GM18907 (cell line): ENCODE measurements at regions not wholly inside any gene's neighbourhood (a gene's known extent, or its start where the extent isn't known, plus 50 kb on each side); places are given as distances from the start of the nearest gene placed in this dataset.

Experiments
- ATAC-seq: cut with Tn5 transposase; IDR thresholded peaks from one replicate; pipeline ENCODE4 v1.9.1; 2021; ENCODE audit warnings: mild to moderate bottlenecking, moderate library complexity; ENCODE audit not compliant: unreplicated experiment

DNA sequence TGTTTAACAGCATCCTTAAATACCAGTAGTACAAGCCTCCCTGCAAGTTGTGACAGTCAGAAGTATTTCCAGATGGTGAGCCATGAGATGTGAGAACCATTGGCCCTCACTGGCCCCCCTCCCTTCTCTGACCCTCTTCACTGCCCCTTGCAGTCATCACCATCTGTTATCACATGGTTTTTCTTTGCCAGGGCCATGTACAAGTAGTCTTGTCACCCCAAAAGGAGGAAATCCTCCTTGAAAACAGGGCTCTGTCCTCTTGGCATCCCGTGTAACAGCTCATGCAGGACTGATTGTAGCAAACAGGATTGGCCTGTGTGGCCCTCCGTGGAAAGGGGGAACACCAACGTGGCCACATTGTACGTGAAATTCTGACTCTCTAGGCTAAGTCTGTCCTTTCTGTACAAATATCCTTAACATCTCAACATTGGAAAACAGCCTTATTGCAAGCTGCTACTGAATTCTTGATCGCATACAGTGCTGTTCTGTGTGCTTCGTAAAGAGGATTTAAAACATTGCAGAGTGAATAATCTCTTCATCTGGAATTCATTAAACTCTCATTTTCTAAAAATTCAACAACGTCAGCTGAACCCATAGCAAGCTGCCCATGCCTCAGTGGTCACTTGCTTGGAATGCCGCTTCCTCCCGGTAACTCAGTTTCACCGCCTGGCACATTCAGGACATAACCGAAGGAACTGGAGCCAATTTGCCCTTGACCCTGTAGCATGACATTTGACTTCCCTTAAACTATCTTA lies 171.7 kb downstream of the ATPSCKMT start:
- ATAC-seq, result no peak

DNA sequence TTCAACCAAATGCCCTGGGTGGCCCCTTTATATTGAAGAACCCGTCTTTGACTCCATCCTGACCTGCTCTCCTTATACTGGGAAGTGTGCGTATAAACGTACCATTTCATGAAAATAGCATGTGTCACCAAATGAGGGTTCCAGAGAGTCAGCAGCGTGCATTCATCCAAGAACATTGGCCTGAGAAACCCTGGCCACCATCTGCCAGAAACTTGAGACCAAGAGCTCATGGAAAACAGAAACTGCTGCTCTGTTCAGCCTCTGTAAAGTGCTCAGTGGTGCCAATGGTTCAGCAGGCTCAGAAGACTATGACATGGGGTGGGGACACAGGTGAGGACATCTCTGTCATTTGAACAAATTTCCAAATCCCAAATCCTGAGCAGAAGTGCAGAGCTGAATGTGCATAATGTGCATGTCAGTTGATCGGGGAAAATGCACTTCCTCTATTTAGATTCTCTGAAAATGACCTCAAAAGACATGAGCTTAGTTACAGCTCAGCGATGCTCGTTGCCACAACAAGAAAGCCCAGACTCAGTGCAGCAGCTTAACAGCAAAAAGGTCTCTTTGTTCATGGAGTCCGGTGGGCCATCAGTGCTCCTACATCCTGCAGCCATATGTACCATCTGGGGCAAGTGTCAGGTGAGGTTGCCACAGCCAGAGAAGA lies 176.1 kb downstream of the ATPSCKMT start:
- no peak for ATAC-seq

- no peak for ATAC-seq
Observed at GRCh38 chr5:10069637-10070313, 179.9 kb downstream of the ATPSCKMT start.

DNA sequence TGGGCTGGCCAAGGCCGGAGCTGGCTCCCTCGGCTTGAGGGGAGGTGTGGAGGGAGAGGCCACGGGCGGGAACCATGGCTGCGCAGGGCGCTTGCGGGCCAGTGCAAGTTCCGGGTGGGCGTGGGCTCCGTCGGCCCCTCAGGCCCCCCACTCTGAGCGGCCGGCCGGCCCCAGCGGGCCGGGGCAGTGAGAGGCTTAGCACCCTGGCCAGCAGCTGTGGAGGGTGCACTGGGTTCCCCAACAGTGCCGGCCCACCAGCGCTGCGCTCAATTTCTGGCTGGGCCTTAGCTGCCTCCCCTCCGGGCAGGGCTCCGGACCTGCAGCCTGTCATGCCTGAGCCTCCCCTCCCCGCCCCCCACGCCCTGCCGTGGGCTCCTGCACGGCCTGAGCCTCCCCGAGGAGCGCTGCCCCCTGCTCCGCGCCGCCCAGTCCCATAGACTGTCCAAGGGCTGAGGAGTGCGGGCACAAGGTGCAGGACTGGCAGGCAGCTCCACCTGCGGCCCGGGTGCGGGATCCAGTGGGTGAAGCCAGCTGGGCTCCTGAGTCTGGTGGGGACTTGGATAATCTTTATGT lies 184.2 kb downstream of the ATPSCKMT start:
- no peak for ATAC-seq

- ATAC-seq, result no peak
Observed at GRCh38 chr5:10064546-10065195, 185.0 kb downstream of the ATPSCKMT start.

- no peak for ATAC-seq
Observed at GRCh38 chr5:10063997-10064396, 185.7 kb downstream of the ATPSCKMT start.

DNA sequence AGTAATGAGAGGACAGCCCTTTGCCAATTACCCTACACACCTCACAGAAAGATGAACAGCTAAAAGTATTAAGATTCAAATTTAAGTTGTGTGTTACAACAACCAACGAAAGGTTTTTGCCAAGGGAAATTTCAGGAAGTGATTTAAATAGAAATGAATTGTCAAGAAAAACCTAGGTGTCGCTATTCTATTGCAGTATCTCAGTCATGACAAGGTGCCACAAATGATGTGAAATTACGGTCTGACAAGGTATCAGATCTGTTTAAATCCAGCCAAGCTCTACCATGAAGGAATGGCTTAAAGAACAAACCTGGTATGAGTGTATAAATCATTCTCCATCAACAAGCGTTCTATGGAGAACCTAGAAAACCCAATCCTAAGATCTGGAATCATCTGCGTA lies 189.7 kb downstream of the ATPSCKMT start:
- no peak for ATAC-seq

GRCh38 chr5:10059556-10059955 lies 190.1 kb downstream of the ATPSCKMT start:
- ATAC-seq, result no peak

DNA sequence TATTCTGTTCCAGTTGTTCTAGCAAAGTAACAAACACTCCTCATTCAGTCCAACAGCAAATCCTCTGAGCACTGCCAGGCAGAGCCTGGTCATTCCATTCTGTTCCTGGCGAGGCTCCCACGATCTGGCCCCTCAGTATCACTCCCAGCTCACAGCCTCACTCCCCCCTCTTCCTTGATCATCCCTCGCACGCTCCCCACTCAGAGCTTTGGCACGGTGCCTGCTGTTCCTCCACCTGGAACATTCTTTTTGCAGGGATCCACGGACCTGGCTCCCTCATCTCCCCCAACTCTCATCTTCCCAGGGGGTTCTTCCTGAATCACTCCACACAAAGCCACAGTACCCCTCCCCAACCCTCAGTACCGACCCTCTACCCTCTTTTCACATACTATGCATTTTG lies 192.3 kb downstream of the ATPSCKMT start:
- no peak for ATAC-seq

GRCh38 chr5:10056228-10056760 lies 193.4 kb downstream of the ATPSCKMT start:
- no peak for ATAC-seq

GRCh38 chr5:10049858-10050455 lies 199.7 kb downstream of the ATPSCKMT start:
- ATAC-seq, result no peak

DNA sequence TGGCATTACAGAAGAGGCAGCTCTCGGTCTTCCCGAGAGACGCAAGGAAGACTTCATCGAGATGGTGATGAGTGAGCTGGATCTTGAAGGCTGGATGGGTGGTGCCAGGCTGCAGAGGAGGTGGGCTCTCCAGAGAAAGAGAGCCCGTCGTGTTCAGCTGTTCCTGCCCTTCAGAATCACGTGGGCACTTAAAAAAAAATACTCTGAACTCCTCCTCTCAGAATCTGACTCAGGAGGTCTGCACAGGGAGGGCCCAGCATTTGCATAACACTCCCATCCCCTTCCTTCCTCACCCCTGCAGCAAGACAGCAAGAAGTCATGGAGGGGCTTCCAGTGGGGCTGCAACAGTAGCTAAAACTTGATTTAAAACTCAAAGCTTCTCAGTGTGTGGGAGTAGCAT lies 203.0 kb downstream of the ATPSCKMT start:
- ATAC-seq, result no peak

GRCh38 chr5:10045376-10045775 lies 204.3 kb downstream of the ATPSCKMT start:
- ATAC-seq, result no peak

DNA sequence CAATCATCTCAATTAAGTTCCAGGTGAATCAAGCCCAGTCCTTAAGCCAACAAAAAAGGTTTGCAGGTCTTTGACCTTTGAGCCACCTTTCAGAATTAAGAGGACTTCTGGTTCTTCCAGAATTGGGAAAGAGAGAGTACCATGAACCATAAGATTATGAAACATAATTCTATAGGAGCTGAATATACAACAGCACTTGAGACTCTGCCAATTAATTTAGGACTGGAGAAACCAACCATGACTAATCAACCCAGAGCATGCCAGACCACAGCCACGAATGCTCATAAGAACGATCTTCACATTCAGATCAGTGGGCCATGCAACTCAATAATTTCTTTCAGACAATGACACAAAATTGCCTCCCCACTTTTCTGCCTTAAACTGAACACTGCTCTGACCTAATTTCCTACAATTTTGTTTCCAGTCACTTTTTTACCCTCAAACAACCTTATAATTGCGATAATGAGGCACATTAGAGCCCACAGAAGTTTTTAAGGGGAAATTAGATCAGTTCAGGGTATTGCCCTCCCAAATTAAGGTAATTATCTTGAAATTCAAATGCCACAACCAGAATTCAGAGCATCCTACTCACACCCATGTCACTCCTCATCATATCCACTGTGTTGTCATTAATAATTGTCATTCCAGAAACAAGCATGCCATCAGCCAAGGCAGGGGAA lies 213.4 kb downstream of the ATPSCKMT start:
- no peak for ATAC-seq

- ATAC-seq, result no peak
Observed at GRCh38 chr5:10034001-10034400, 215.7 kb downstream of the ATPSCKMT start.

GRCh38 chr5:10031817-10032216 lies 217.9 kb downstream of the ATPSCKMT start:
- ATAC-seq, result no peak

DNA sequence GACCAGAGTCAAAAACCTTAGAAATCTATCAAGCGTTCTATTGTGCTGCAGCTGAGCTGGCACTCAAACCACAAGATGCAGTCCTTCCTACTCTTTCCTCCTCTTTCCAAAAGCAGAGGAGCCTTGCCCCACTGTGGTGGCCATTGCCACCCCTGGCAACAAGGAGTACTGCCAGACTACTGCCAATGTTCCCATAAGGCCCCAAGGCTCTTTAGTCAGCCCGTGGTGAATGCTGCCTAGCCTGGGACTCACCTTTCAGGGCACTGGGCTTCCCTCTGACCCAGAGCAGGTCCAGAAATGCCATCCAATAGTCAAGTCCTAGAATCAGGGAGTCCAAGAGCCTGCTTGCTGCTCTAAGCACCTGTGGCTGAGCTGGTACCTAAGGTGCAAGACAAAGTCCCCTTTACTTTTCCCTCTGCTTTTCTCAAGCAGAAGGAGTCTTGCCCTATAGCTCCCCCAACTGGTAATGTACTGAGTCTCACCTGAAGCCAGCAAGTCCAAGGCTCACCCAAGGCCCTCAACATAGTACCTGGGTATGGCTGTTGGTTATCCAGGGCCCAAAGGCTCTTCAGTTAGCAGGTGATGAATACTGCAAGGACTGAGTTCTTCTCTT lies 219.4 kb downstream of the ATPSCKMT start:
- ATAC-seq, result no peak

DNA sequence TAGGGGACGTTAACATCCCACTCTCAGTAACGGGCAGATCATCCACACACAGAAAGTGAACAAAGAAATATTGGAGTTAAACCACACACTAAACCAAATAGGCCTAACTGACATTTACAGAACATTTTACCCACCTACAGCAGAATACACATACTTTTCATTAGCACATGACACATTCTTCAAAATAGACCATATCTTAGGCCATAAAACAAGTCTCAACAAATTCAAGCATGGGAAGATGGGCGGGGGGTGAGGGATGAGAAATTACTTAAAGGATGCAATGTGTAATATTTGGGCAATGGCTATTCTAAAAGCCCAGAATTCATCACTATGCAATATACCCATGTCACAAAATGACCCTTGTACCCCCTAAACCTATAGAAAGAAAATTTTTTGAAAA lies 226.2 kb downstream of the ATPSCKMT start:
- no peak for ATAC-seq

DNA sequence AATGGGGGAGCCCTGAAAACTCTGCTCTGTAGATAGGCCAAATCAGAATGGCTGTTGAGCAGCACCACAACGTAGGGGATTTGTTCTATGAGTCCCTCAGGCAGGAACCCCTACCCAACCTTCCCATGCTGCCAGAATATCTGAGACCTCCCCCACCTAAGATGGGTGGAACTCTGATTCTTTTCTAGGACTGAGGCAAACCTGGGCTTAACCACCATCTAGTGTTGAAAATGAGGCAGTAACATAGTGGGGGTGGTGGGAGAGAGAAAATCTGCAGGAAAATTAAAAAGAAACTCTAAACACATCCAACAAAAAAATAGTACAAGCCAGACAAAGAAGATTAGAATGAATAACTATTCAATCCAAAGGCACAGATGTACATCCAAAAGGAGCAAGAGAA lies 228.4 kb downstream of the ATPSCKMT start:
- no peak for ATAC-seq

DNA sequence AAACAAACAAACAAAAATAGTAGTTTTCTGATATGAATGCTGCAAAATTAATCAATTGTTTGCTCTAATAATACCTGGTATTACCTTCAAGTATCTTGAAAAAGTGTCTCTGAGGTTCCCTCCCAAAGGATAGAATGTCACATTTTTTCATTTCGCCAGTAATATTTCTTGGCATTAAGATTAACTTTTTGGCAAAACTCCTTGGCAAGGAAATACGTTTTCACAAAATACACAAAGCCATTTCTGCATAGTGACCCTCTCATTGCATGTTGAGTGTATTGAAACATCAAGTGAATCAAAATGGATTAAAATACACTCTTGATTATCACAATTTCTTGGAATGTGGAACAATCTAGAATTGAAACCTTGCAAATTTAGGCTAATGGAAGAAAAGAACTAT lies 230.5 kb downstream of the ATPSCKMT start:
- ATAC-seq, result no peak
